GM18505 (cell line): ENCODE measurements at regions not wholly inside any gene's neighbourhood (a gene's known extent, or its start where the extent isn't known, plus 50 kb on each side); places are given as distances from the start of the nearest gene placed in this dataset.

ENCODE experiments used
- ATAC-seq: cut with Tn5 transposase; IDR thresholded peaks from one replicate; pipeline ENCODE4 v1.9.1; 2021; ENCODE audit not compliant: unreplicated experiment
- POLR2A ChIP-seq: IDR thresholded peaks from 4 replicates; pipeline ENCODE4 v1.6.1; 2011; ENCODE audit warnings: borderline replicate concordance; ENCODE audit not compliant: insufficient read depth, insufficient read length; ENCODE audit errors: extremely low read depth

DNA sequence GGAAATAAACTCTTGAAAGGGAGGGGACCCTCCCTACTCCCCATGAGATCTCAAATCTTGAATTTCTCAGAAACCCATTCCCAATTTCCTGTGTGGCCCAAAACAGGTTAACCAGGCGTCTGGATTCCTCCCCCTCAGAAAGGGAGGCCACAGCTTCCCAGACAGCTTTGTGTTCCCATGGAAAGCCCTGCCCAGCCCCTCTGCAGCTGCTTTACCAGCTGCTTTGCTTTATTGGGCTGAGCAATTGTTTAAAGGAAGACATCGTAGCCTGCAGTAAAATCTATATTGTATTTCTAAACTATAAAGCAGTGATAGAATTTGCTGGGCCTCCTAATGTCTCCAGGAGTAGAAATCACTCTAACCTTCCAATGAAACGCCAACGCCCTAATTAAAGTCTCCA, 97.4 kb downstream of the CHST1 start:
- TF ChIP-seq POLR2A: no peak

DNA sequence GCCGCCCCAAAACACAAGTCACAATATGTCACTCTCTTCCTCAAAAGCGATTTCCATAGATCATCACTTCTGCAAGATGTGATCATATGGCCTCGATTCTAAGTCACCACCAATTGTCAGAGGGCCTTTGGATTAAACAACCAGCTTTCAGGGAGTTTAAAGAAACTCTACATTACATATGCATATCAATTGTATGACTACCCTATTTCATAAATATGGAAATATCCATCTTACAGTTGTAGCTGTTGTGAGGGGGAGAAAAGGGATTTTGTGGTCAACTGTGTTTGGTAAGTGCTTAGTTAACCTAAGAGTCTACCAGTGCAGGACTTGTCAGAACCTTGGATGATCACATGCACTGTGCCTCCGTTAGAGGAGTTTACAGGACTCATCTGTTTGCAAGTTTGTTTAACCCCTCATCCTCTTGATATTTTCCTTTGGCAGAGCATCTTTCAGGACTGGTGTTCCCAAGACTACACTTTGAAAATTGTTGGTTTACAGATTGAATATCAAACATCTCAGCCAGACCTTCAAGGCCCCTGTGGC, 99.9 kb downstream of the CHST1 start:
- ATAC-seq: no peak
- TF ChIP-seq POLR2A: no peak

More for the DNA sequence above, 97.4 kb downstream of the CHST1 start:
- no peak for ATAC-seq

- TF ChIP-seq POLR2A: no peak
- ATAC-seq: no peak
These were observed 101.6 kb downstream of the CHST1 start for GRCh38 chr11:45563810-45564209.

GRCh38 chr11:45563171-45563570, 102.3 kb downstream of the CHST1 start:
- no peak for ATAC-seq
- no peak for TF ChIP-seq POLR2A

- no peak for TF ChIP-seq POLR2A
- ATAC-seq: no peak
These were observed 104.5 kb downstream of the CHST1 start for GRCh38 chr11:45560913-45561281.

GRCh38 chr11:45560155-45560912, 105.1 kb downstream of the CHST1 start:
- no peak for ATAC-seq

DNA sequence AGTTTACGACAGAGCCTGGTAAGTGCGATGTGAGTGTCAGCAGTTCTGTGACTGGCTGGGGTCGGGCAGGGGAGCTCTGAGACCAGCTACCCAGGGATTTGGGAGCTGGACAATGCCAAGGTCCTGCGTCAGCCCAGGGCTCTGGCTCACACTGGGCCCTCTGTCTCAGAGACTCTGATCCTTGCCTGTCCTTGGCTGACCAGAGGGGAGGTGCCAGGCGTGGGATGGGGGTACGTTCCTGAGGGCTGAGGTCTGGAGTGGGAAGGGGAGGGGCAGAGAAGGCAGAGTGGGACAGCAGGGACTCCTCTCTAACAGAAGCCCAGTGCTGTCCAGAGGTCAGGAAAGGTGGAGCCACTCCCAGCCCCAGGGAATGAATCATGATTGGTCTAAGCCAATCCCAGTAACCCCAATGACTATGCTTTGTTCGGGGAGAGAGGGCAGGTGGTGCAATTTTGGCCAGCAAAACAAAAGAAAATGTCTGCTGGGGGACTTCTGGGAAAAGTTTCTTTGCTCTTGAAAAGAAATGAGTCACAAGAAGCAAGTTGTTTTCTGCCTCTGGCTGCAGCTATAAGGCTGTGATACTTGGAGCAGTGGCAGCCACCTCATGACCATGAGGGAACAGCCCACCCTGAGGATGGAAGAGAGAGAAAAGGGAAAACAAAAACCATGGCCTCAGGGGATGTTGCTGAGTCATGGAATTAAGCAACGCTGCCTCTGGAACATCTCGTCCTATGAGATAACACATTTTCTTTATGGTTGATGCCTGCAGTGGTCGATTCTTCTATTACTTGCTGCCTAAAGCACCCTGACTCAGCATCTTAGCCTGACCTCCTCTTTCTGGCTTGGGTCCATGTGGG, 108.3 kb downstream of the CHST1 start:
- ATAC-seq: no peak
- TF ChIP-seq POLR2A: no peak

More at GRCh38 chr11:45560155-45560912, 105.1 kb downstream of the CHST1 start:
- TF ChIP-seq POLR2A: no peak

DNA sequence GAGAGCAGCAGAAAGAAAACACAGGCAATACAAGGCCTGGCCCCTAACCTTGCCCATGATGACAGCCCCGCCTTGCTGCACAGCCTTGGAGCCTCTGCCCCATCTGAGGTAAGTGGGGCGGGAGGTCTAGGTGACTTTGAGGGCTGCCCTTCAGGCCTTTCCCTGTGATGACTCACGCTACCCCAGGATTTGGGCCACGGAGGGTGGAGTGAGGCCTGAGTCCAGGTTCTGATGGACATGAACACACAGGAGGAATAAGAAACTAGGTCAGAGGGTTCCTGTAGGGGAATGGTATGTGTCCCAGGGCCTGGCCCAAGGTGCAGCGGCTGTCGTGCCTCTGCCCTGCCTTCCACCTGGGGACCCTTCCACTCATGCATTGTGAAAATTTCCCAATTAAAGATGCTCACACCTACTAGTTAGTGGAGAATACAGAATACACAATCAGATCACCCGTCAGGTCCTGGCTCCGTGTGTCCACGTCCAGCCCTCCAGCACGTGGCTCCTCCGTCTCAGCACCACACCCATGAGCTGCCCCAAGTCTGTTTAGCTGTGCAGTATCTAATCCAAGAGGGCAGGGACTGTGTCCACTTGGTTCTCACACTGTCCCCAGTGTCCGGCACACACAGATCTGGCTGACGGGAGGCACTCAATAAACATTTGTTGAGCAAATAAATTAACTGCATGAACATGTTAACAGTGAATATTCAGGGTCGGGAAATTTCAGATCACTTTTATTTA, 111.0 kb downstream of the CHST1 start:
- TF ChIP-seq POLR2A: no peak
- ATAC-seq: no peak

- TF ChIP-seq POLR2A: no peak
- no peak for ATAC-seq
These were observed 112.0 kb downstream of the CHST1 start for GRCh38 chr11:45553383-45553936.

- no peak for ATAC-seq
- TF ChIP-seq POLR2A: no peak
These were observed 114.2 kb downstream of the CHST1 start for GRCh38 chr11:45551191-45551713.

- no peak for TF ChIP-seq POLR2A
- ATAC-seq: no peak
These were observed 116.2 kb downstream of the CHST1 start for GRCh38 chr11:45549257-45549656.

DNA sequence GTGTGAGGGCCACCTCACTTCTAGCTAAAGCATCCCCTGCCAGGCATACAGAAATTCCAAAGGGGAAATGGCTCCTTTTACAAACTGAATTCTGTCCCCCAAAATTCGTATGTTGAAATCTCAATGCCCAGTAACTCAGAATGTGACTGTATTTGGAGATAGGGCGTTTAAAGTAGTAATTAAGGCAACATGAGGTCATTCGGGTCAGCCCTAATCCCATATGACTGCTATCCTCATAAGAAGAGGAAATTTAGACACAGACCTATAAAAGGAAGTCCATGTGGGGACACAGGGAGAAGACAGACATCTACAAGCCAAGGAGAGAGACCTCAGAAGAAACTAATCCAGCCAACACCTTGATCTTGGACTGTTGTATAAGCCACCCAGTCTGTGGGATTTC, 119.1 kb downstream of the CHST1 start:
- no peak for TF ChIP-seq POLR2A
- no peak for ATAC-seq

DNA sequence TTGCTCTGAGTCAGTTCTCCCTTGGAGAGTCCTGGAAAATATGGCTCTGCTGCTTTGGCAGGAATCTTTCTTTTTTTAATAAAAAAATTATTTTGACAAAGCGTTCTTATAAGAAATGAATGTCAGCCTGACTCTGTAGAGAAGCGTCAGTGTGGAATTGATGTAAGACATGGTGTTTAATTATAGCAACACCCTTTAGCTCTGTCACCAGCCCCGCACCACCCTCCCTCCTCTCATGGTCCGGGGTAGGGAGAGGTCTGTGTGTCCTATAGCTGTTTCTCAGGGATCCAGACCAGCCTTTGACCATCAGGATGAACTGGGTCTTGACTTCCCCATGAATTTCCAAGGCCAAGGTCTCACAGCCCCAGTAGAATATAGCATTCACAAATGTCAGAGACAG, 120.6 kb downstream of the CHST1 start:
- no peak for TF ChIP-seq POLR2A
- no peak for ATAC-seq

DNA sequence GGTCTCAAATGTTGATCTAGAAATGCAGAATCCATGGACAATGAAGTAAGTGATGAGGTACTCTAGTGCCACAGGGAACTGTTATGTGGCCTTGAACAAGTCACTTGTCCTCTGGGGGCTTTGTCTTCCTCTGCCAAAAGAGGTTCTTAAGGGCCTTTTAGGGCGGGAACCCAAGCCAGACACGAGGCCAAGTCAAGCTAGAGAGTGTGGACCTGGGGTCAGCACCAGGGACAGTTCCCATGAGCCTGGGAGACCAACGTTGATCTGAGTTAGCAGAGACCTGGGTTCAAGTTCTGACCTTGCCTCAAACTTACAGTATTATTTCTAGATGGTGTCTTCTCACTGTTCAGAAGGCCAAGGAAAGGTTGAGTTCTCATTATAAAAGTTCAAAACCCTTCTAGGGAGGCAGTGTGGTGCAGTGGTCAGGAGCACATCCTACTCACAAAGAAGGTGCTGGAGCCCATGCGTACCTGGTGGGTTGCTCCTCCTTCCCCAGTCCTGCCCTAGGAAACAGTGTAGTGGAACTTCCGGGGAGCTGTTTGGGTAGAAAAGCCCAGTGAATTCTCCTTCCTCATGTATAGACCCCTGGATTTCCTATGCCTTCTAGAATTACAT, 121.5 kb downstream of the CHST1 start:
- TF ChIP-seq POLR2A: no peak
- ATAC-seq: no peak
